Hematopoietic multipotent progenitor cell (in vitro differentiated cells): ENCODE measurements at regions not wholly inside any gene's neighbourhood (a gene's known extent, or its start where the extent isn't known, plus 50 kb on each side); places are given as distances from the start of the nearest gene placed in this dataset.

Source experiments
- DNase-seq, 3 donors: peaks; one replicate each; pipeline ENCODE4 v3.0.0-alpha.2; 2011 to 2015; ENCODE audit warnings: low read depth in 2 of 3, low spot score in 2 of 3

- no peak for DNase-seq
Measured at GRCh38 chr20:39676857-39677391, 714.8 kb downstream of the DHX35 start.

- no peak for DNase-seq
Measured at GRCh38 chr20:39676241-39676640, 714.1 kb downstream of the DHX35 start.

- DNase-seq = no peak
Measured at GRCh38 chr20:39674842-39675241, 712.7 kb downstream of the DHX35 start.

GRCh38 chr20:39670988-39671387 lies 708.8 kb downstream of the DHX35 start:
- no peak for DNase-seq

GRCh38 chr20:39669659-39670058 lies 707.5 kb downstream of the DHX35 start:
- no peak for DNase-seq

GRCh38 chr20:39668038-39668437 lies 705.9 kb downstream of the DHX35 start:
- no peak for DNase-seq

GRCh38 chr20:39661833-39662232 lies 699.7 kb downstream of the DHX35 start:
- no peak for DNase-seq

GRCh38 chr20:39660965-39661364 lies 698.8 kb downstream of the DHX35 start:
- no peak for DNase-seq

GRCh38 chr20:39660226-39660625 lies 698.1 kb downstream of the DHX35 start:
- DNase-seq = no peak

GRCh38 chr20:39658662-39659409 lies 696.7 kb downstream of the DHX35 start:
- no peak for DNase-seq

GRCh38 chr20:39654171-39654570 lies 692.0 kb downstream of the DHX35 start:
- no peak for DNase-seq

- no peak for DNase-seq
Measured at GRCh38 chr20:39651645-39652325, 689.6 kb downstream of the DHX35 start.

- DNase-seq = no peak
Measured at GRCh38 chr20:39646874-39647413, 684.8 kb downstream of the DHX35 start.

- DNase-seq = no peak
Measured at GRCh38 chr20:39645131-39645530, 683.0 kb downstream of the DHX35 start.

- DNase-seq = no peak
Measured at GRCh38 chr20:39643292-39643691, 681.1 kb downstream of the DHX35 start.

GRCh38 chr20:39641423-39641822 lies 679.3 kb downstream of the DHX35 start:
- DNase-seq = no peak

- no peak for DNase-seq
Measured at GRCh38 chr20:39640147-39640546, 678.0 kb downstream of the DHX35 start.

- no peak for DNase-seq
Measured at GRCh38 chr20:39638731-39639130, 676.6 kb downstream of the DHX35 start.

GRCh38 chr20:39633689-39634088 lies 671.5 kb downstream of the DHX35 start:
- DNase-seq = no peak

- no peak for DNase-seq
Measured at GRCh38 chr20:39632757-39633156, 670.6 kb downstream of the DHX35 start.

GRCh38 chr20:39632176-39632575 lies 670.0 kb downstream of the DHX35 start:
- no peak for DNase-seq

- no peak for DNase-seq
Measured at GRCh38 chr20:39631557-39631956, 669.4 kb downstream of the DHX35 start.
